ENCODE measurements at regions not wholly inside any gene's neighbourhood (a gene's known extent, or its start where the extent isn't known, plus 50 kb on each side); places are given as distances from the start of the nearest gene placed in this dataset.

- TF ChIP-seq POLR2AphosphoS5 (IDR thresholded peaks at IDR 0.05) (no peak), CTCF (IDR thresholded peaks at IDR 0.05) (no peak), POLR2A (IDR thresholded peaks at IDR 0.05) (no peak), EP300 (IDR thresholded peaks at IDR 0.05) (no peak)
Observed at GRCh38 chr5:53361708-53362107, 118.7 kb upstream of the FST start.
